HepG2 (cell line): ENCODE measurements at regions not wholly inside any gene's neighbourhood (a gene's known extent, or its start where the extent isn't known, plus 50 kb on each side); places are given as distances from the start of the nearest gene placed in this dataset.

Experiments
- ATAC-seq: fragments of 200-7000 bp; cut with Tn5 transposase; 3 replicates; pipeline ENCODE4 v1.9.1; 2020; ENCODE audit warnings: mild to moderate bottlenecking, moderate library complexity
- BruUV-seq: library from RNA; stranded (reverse); fragments of 400-500 nt; replicated peaks from 2 replicates; lab custom pipeline; 2021; lab: Mats Ljungman, UMichigan
- CTCF ChIA-PET: fragments of 300-600 bp; formaldehyde crosslinking; extraction: SDS; loops from one replicate; lab custom pipeline; 2021; ENCODE audit warnings: low total read pairs, inconsistent platforms, low intra/inter-chr PET ratio; lab: Yijun Ruan, JAX
- POLR2A ChIA-PET: fragments of 350-600 bp; sonication (Branson Sonifier 250); formaldehyde crosslinking; loops from one replicate; lab custom pipeline; 2020; ENCODE audit warnings: antibody characterized with exemption, inconsistent platforms; lab: Yijun Ruan, JAX
- DNase-seq: peaks from one replicate; pipeline ENCODE4 v3.0.0-alpha.2; 2015; ENCODE audit warnings: low spot score
- FAIRE-seq: peaks from 3 replicates; lab custom pipeline; 2011; peaks lifted over from hg19 to GRCh38; lab: Jason Lieb, UNC
- H2AFZ ChIP-seq: one replicate; pipeline ENCODE4 v1.6.1; 2011; ENCODE audit warnings: low read length, inconsistent platforms
- H3K27ac ChIP-seq: fragments of 300-600 bp; 3 replicates; pipeline ENCODE4 v1.8.0; 2011; ENCODE audit warnings: mixed run types, mild to moderate bottlenecking, mixed read lengths, low read length, inconsistent platforms; ENCODE audit not compliant: insufficient read depth; ENCODE audit errors: extremely low read length
- H3K27me3 ChIP-seq, 2 experiments: fragments of 200-600 bp in 1 of 2; 2 replicates in 1 of 2; 3 replicates in 1 of 2; pipeline versions ENCODE4 v1.6.0 to v1.8.0; 2011; ENCODE audit warnings: low read length in 2 of 2, mild to moderate bottlenecking in 2 of 2, moderate library complexity in 2 of 2, inconsistent platforms in 1 of 2; ENCODE audit not compliant: insufficient read depth in 2 of 2, control insufficient read depth in 1 of 2
- H3K36me3 ChIP-seq, 2 experiments: fragments of 200-600 bp in 1 of 2; replicated peaks in 1 of 2; 2 replicates in 1 of 2; 3 replicates in 1 of 2; pipeline versions ENCODE4 v1.5.1 to v1.8.0; 2011; ENCODE audit warnings: low read length in 2 of 2, inconsistent platforms in 1 of 2; ENCODE audit not compliant: insufficient read depth in 2 of 2, control insufficient read depth in 1 of 2
- H3K4me1 ChIP-seq: 2 replicates; pipeline ENCODE4 v1.5.1; 2012; ENCODE audit warnings: low read length, inconsistent platforms; ENCODE audit not compliant: insufficient read depth
- H3K4me2 ChIP-seq: 2 replicates; pipeline ENCODE4 v1.6.0; 2011; ENCODE audit warnings: low read depth, low read length, inconsistent platforms
- H3K4me3 ChIP-seq, 3 experiments: fragments of 200-600 bp in 1 of 3; sonication (generic), shearing (Covaris generic) in 1 of 3; replicated peaks in 1 of 3; 2 replicates each; pipeline ENCODE4 v1.5.1; 2011 to 2016; ENCODE audit warnings: low read length in 3 of 3, inconsistent platforms in 2 of 3, low read depth in 2 of 3, mild to moderate bottlenecking in 2 of 3, control low read depth in 1 of 3, mixed read lengths in 1 of 3; ENCODE audit not compliant: insufficient read depth in 1 of 3
- H3K79me2 ChIP-seq: one replicate; pipeline ENCODE4 v1.6.1; 2011; ENCODE audit warnings: low read length, inconsistent platforms; ENCODE audit not compliant: insufficient read depth
- H3K9ac ChIP-seq: 2 replicates; pipeline ENCODE4 v1.6.0; 2011; ENCODE audit warnings: mild to moderate bottlenecking, low read depth, low read length, inconsistent platforms; ENCODE audit not compliant: insufficient read depth
- H3K9me3 ChIP-seq: 2 replicates; pipeline ENCODE4 v1.5.1; 2012; ENCODE audit warnings: mild to moderate bottlenecking, low read length
- H4K20me1 ChIP-seq: 2 replicates; pipeline ENCODE4 v1.6.0; 2011; ENCODE audit warnings: inconsistent platforms, mild to moderate bottlenecking, low read length, moderate library complexity; ENCODE audit not compliant: insufficient read depth
- ADNP ChIP-seq: sonication (generic); formaldehyde crosslinking; IDR thresholded peaks from 2 replicates; pipeline ENCODE4 v1.4.0; 2020; ENCODE audit warnings: missing genetic modification reagents
- ATF2 ChIP-seq: sonication (generic); formaldehyde crosslinking; IDR thresholded peaks from 2 replicates; pipeline ENCODE4 v1.4.0; 2020; ENCODE audit warnings: missing genetic modification reagents
- CC2D1A ChIP-seq: sonication (generic); formaldehyde crosslinking; IDR thresholded peaks from 2 replicates; pipeline ENCODE4 v1.8.1; 2023; ENCODE audit warnings: mild to moderate bottlenecking, missing genetic modification reagents
- MIXL1 ChIP-seq: IDR thresholded peaks from 2 replicates; pipeline ENCODE4 v1.6.1; 2016
- SMC3 ChIP-seq: IDR thresholded peaks from 2 replicates; pipeline ENCODE4 v1.6.1; 2011; ENCODE audit warnings: low read length, improper control_type of control experiment
- ZBTB1 ChIP-seq: sonication (generic); formaldehyde crosslinking; IDR thresholded peaks from 2 replicates; pipeline ENCODE4 v1.4.0; 2020; ENCODE audit warnings: missing genetic modification reagents, borderline replicate concordance
- ZFP36L1 ChIP-seq: sonication (generic); formaldehyde crosslinking; IDR thresholded peaks from 2 replicates; pipeline ENCODE4 v1.8.0; 2022; ENCODE audit warnings: mild to moderate bottlenecking, missing genetic modification reagents, moderate library complexity
- ZNF362 ChIP-seq: sonication (generic); formaldehyde crosslinking; IDR thresholded peaks from 2 replicates; pipeline ENCODE4 v1.4.0; 2020; ENCODE audit warnings: missing genetic modification reagents, mild to moderate bottlenecking, borderline replicate concordance
- ZNF607 ChIP-seq: sonication (generic); formaldehyde crosslinking; IDR thresholded peaks from 2 replicates; pipeline ENCODE4 v1.5.1; 2020; ENCODE audit warnings: missing genetic modification reagents, mild to moderate bottlenecking, borderline replicate concordance
- ZNF720 ChIP-seq: sonication (generic); formaldehyde crosslinking; IDR thresholded peaks from 2 replicates; pipeline ENCODE4 v1.4.0; 2020; ENCODE audit warnings: missing genetic modification reagents
- ZNF776 ChIP-seq: sonication (generic); formaldehyde crosslinking; IDR thresholded peaks from 2 replicates; pipeline ENCODE4 v1.4.0; 2020; ENCODE audit warnings: mild to moderate bottlenecking, missing genetic modification reagents
- WGBS: methylation state at CpG from one replicate; pipeline ENCODE4 v1.1.6; 2017; ENCODE audit warnings: low lambda C conversion rate; 5-methylcytosine and 5-hydroxymethylcytosine counted together
- in situ Hi-C: cut with HindIII; loops from 2 replicates; pipeline ENCODE4 v1.10.0; 2017; ENCODE audit warnings: low pct_unique_long_range_greater_than_20kb; ENCODE audit not compliant: extremely low pct_ligation_motif_present
- intact Hi-C: fragments of 100-400 bp; cut with micrococcal nuclease; formaldehyde crosslinking; loops from one replicate; pipeline ENCODE4 v1.10.0; 2022; ENCODE audit not compliant: unreplicated experiment
- TF ChIP-seq, protein P1 (sequence below): sonication (generic); formaldehyde crosslinking; IDR thresholded peaks from 2 replicates; pipeline ENCODE4 v1.4.0; 2020; ENCODE audit warnings: missing genetic modification reagents, borderline replicate concordance
- TF ChIP-seq, protein P2 (sequence below): sonication (generic); formaldehyde crosslinking; IDR thresholded peaks from 2 replicates; pipeline ENCODE4 v1.5.0; 2020; ENCODE audit warnings: missing genetic modification reagents
- TF ChIP-seq, protein P3 (sequence below): sonication (generic); formaldehyde crosslinking; IDR thresholded peaks from 2 replicates; pipeline ENCODE4 v1.4.0; 2020; ENCODE audit warnings: mild to moderate bottlenecking, missing genetic modification reagents
- TF ChIP-seq, protein P4 (sequence below): sonication (generic); formaldehyde crosslinking; IDR thresholded peaks from 2 replicates; pipeline ENCODE4 v1.5.0; 2020; ENCODE audit warnings: mild to moderate bottlenecking, missing genetic modification reagents, borderline replicate concordance

GRCh38 chr9:119441832-119442231 is 72.6 kb upstream of the BRINP1 start:
- ATAC-seq (no peak), FAIRE-seq (no peak), DNase-seq (no peak)
- H3K9me3 ChIP-seq: no peaks in the 10 kb centered on the region
- no peaks in the 10 kb centered on the region for H3K4me1 ChIP-seq
- TF ChIP-seq, protein P1, sequence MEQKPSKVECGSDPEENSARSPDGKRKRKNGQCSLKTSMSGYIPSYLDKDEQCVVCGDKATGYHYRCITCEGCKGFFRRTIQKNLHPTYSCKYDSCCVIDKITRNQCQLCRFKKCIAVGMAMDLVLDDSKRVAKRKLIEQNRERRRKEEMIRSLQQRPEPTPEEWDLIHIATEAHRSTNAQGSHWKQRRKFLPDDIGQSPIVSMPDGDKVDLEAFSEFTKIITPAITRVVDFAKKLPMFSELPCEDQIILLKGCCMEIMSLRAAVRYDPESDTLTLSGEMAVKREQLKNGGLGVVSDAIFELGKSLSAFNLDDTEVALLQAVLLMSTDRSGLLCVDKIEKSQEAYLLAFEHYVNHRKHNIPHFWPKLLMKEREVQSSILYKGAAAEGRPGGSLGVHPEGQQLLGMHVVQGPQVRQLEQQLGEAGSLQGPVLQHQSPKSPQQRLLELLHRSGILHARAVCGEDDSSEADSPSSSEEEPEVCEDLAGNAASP (CRISPR knock-in tag): no peak
- TF ChIP-seq, protein P2, sequence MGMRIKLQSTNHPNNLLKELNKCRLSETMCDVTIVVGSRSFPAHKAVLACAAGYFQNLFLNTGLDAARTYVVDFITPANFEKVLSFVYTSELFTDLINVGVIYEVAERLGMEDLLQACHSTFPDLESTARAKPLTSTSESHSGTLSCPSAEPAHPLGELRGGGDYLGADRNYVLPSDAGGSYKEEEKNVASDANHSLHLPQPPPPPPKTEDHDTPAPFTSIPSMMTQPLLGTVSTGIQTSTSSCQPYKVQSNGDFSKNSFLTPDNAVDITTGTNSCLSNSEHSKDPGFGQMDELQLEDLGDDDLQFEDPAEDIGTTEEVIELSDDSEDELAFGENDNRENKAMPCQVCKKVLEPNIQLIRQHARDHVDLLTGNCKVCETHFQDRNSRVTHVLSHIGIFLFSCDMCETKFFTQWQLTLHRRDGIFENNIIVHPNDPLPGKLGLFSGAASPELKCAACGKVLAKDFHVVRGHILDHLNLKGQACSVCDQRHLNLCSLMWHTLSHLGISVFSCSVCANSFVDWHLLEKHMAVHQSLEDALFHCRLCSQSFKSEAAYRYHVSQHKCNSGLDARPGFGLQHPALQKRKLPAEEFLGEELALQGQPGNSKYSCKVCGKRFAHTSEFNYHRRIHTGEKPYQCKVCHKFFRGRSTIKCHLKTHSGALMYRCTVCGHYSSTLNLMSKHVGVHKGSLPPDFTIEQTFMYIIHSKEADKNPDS: no peak
- TF ChIP-seq CC2D1A (CRISPR knock-in tag) (no peak), ADNP (CRISPR knock-in tag) (no peak), ZBTB1 (no peak), ZNF776 (CRISPR knock-in tag) (no peak), ZNF362 (CRISPR knock-in tag) (no peak), ZNF607 (CRISPR knock-in tag) (no peak), SMC3 (no peak), ATF2 (CRISPR knock-in tag) (no peak), ZFP36L1 (CRISPR knock-in tag) (no peak), MIXL1 (no peak), ZNF720 (no peak)
- TF ChIP-seq, protein P3, sequence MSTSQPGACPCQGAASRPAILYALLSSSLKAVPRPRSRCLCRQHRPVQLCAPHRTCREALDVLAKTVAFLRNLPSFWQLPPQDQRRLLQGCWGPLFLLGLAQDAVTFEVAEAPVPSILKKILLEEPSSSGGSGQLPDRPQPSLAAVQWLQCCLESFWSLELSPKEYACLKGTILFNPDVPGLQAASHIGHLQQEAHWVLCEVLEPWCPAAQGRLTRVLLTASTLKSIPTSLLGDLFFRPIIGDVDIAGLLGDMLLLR (CRISPR knock-in tag): no peak
- TF ChIP-seq, protein P4, sequence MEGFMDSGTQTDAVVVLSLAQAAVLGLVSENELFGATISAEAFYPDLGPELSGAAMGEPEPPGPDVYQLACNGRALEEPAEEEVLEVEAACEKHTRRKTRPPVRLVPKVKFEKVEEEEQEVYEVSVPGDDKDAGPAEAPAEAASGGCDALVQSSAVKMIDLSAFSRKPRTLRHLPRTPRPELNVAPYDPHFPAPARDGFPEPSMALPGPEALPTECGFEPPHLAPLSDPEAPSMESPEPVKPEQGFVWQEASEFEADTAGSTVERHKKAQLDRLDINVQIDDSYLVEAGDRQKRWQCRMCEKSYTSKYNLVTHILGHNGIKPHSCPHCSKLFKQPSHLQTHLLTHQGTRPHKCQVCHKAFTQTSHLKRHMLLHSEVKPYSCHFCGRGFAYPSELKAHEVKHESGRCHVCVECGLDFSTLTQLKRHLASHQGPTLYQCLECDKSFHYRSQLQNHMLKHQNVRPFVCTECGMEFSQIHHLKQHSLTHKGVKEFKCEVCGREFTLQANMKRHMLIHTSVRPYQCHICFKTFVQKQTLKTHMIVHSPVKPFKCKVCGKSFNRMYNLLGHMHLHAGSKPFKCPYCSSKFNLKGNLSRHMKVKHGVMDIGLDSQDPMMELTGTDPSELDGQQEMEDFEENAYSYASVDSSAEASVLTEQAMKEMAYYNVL (CRISPR knock-in tag): no peak
- POLR2A ChIA-PET: no interaction called here
- H3K79me2 ChIP-seq: no peaks in the 10 kb centered on the region
- H3K4me2 ChIP-seq: no peak overlapping the region
- no peak overlapping the region for H2AFZ ChIP-seq
- no peaks in the 10 kb centered on the region for H4K20me1 ChIP-seq
- no peak overlapping the region for H3K27ac ChIP-seq
- H3K9ac ChIP-seq: no peak overlapping the region
- intact Hi-C loops (no loop called here), in situ Hi-C loops (no loop called here)
- no TSS peak for BruUV-seq
- 0% methylated on average over 1 of the region's 1 CpG for WGBS
- CTCF ChIA-PET: no interaction called here
- no peaks in the 10 kb centered on the region for H3K27me3 ChIP-seq
- no peaks in the 10 kb centered on the region for H3K36me3 ChIP-seq
- no peak overlapping the region for H3K4me3 ChIP-seq
